HepG2 (cell line): ENCODE measurements at regions not wholly inside any gene's neighbourhood (a gene's known extent, or its start where the extent isn't known, plus 50 kb on each side); places are given as distances from the start of the nearest gene placed in this dataset.

Experiments
- ARID4A ChIP-seq: sonication (generic); formaldehyde crosslinking; IDR thresholded peaks from 2 replicates; pipeline ENCODE4 v1.5.0; 2020; ENCODE audit warnings: mild to moderate bottlenecking, missing genetic modification reagents, borderline replicate concordance
- CAMTA2 ChIP-seq: sonication (generic); formaldehyde crosslinking; IDR thresholded peaks from 2 replicates; pipeline ENCODE4 v1.4.0; 2020; ENCODE audit warnings: mild to moderate bottlenecking, missing genetic modification reagents, borderline replicate concordance
- DRAP1 ChIP-seq: IDR thresholded peaks from 2 replicates; pipeline ENCODE4 v1.6.1; 2016; ENCODE audit warnings: missing genetic modification reagents, missing compliant biosample characterization
- KDM5B ChIP-seq: sonication (generic); formaldehyde crosslinking; IDR thresholded peaks from 2 replicates; pipeline ENCODE4 v1.4.0; 2020; ENCODE audit warnings: missing genetic modification reagents, mild to moderate bottlenecking, borderline replicate concordance
- KDM6A ChIP-seq: IDR thresholded peaks from 2 replicates; pipeline ENCODE4 v1.6.1; 2016; ENCODE audit warnings: low read depth
- NCOA1 ChIP-seq: sonication (generic); formaldehyde crosslinking; IDR thresholded peaks from 2 replicates; pipeline ENCODE4 v1.9.0; 2021; ENCODE audit warnings: missing genetic modification reagents
- NCOA2 ChIP-seq: sonication (generic); formaldehyde crosslinking; IDR thresholded peaks from 2 replicates; pipeline ENCODE4 v1.8.0; 2022; ENCODE audit warnings: inconsistent platforms
- PHF8 ChIP-seq: sonication (generic); formaldehyde crosslinking; IDR thresholded peaks from 2 replicates; pipeline ENCODE4 v1.5.0; 2020; ENCODE audit warnings: missing genetic modification reagents
- POLR2AphosphoS5 ChIP-seq: IDR thresholded peaks from 2 replicates; pipeline ENCODE4 v1.6.1; 2012; ENCODE audit warnings: low read depth, low read length
- SP5 ChIP-seq: IDR thresholded peaks from 2 replicates; pipeline ENCODE4 v1.6.1; 2016; ENCODE audit warnings: low read depth, borderline replicate concordance
- TAF1 ChIP-seq: sonication (generic); formaldehyde crosslinking; IDR thresholded peaks from 2 replicates; pipeline ENCODE4 v1.4.0; 2020; ENCODE audit warnings: missing genetic modification reagents
- TARDBP ChIP-seq: sonication (generic); formaldehyde crosslinking; IDR thresholded peaks from 2 replicates; pipeline ENCODE4 v1.8.0; 2022; ENCODE audit warnings: mild to moderate bottlenecking, missing genetic modification reagents
- ZBTB7B ChIP-seq: sonication (generic); formaldehyde crosslinking; IDR thresholded peaks from 2 replicates; pipeline ENCODE4 v1.4.0; 2020; ENCODE audit warnings: missing genetic modification reagents
- ZNF275 ChIP-seq: sonication (generic); formaldehyde crosslinking; IDR thresholded peaks from 2 replicates; pipeline ENCODE4 v1.8.0; 2022; ENCODE audit warnings: missing genetic modification reagents, mild to moderate bottlenecking, inconsistent platforms, borderline replicate concordance
- ZNF503 ChIP-seq: sonication (generic); formaldehyde crosslinking; IDR thresholded peaks from 2 replicates; pipeline ENCODE4 v1.4.0; 2020; ENCODE audit warnings: missing genetic modification reagents
- ZNF512B ChIP-seq: sonication (generic); formaldehyde crosslinking; IDR thresholded peaks from 2 replicates; pipeline ENCODE4 v1.5.1; 2020; ENCODE audit warnings: missing genetic modification reagents, mild to moderate bottlenecking, borderline replicate concordance
- ZNF570 ChIP-seq: sonication (generic); formaldehyde crosslinking; IDR thresholded peaks from 2 replicates; pipeline ENCODE4 v1.4.0; 2020; ENCODE audit warnings: mild to moderate bottlenecking, missing genetic modification reagents, borderline replicate concordance
- ZNF772 ChIP-seq: sonication (generic); formaldehyde crosslinking; IDR thresholded peaks from 2 replicates; pipeline ENCODE4 v1.5.0; 2020; ENCODE audit warnings: mild to moderate bottlenecking, missing genetic modification reagents
- ZNF839 ChIP-seq: sonication (generic); formaldehyde crosslinking; IDR thresholded peaks from 2 replicates; pipeline ENCODE4 v1.4.0; 2020; ENCODE audit warnings: missing genetic modification reagents, mild to moderate bottlenecking, borderline replicate concordance
- ZSCAN9 ChIP-seq: IDR thresholded peaks from 2 replicates; pipeline ENCODE4 v1.6.1; 2016; ENCODE audit warnings: borderline replicate concordance

GRCh38 chr2:42979416-42979869, 187.1 kb upstream of the HAAO start (continued):
- peak; percentile 41; the same call in 1 of the 2 replicates for TF ChIP-seq ARID4A (CRISPR knock-in tag)
- TF ChIP-seq POLR2AphosphoS5: peak; percentile 68
- peak; percentile 85 for TF ChIP-seq ZSCAN9
- peak; percentile 71; the same call in 1 of the 2 replicates for TF ChIP-seq ZNF275 (CRISPR knock-in tag)
- TF ChIP-seq ZNF503 (CRISPR knock-in tag): peak; percentile 99
- TF ChIP-seq KDM5B (CRISPR knock-in tag): no peak; the same call in 1 of the 2 replicates
- TF ChIP-seq TARDBP (CRISPR knock-in tag): peak; percentile 91; the same call in 1 of the 2 replicates
- peak; percentile 99 for TF ChIP-seq NCOA2 (CRISPR knock-in tag)
- peak; percentile 97 for TF ChIP-seq KDM6A (CRISPR knock-in tag)
- TF ChIP-seq ZNF772 (CRISPR knock-in tag): peak; percentile 60; the same call in 1 of the 2 replicates
- TF ChIP-seq NCOA1 (CRISPR knock-in tag): no peak; the same call in 1 of the 2 replicates
- TF ChIP-seq CAMTA2 (CRISPR knock-in tag): peak; percentile 14; the same call in 1 of the 2 replicates
- TF ChIP-seq PHF8: peak; percentile 58
- peak; percentile 87; the same call in 1 of the 2 replicates for TF ChIP-seq DRAP1
- TF ChIP-seq ZNF839 (CRISPR knock-in tag): peak; percentile 88; the same call in 1 of the 2 replicates
- peak; percentile 5 for TF ChIP-seq ZNF512B
- TF ChIP-seq ZNF570: no peak
- TF ChIP-seq TAF1 (CRISPR knock-in tag): peak; percentile 65; the same call in 1 of the 2 replicates
- peak; percentile 96 for TF ChIP-seq SP5 (CRISPR knock-in tag)
- TF ChIP-seq ZBTB7B (CRISPR knock-in tag): peak; percentile 85
